ENCODE measurements at regions not wholly inside any gene's neighbourhood (a gene's known extent, or its start where the extent isn't known, plus 50 kb on each side); places are given as distances from the start of the nearest gene placed in this dataset.

GRCh38 chr9:13567833-13568232 lies 288.3 kb upstream of the MPDZ start:
- no peak for TF ChIP-seq POLR2A (IDR thresholded peaks at IDR 0.05)
- TF ChIP-seq, protein P1, sequence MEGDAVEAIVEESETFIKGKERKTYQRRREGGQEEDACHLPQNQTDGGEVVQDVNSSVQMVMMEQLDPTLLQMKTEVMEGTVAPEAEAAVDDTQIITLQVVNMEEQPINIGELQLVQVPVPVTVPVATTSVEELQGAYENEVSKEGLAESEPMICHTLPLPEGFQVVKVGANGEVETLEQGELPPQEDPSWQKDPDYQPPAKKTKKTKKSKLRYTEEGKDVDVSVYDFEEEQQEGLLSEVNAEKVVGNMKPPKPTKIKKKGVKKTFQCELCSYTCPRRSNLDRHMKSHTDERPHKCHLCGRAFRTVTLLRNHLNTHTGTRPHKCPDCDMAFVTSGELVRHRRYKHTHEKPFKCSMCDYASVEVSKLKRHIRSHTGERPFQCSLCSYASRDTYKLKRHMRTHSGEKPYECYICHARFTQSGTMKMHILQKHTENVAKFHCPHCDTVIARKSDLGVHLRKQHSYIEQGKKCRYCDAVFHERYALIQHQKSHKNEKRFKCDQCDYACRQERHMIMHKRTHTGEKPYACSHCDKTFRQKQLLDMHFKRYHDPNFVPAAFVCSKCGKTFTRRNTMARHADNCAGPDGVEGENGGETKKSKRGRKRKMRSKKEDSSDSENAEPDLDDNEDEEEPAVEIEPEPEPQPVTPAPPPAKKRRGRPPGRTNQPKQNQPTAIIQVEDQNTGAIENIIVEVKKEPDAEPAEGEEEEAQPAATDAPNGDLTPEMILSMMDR (IDR thresholded peaks at IDR 0.05), result no peak

Data from vagina (tissue), 2 donors.